HG02588 (cell line): ENCODE measurements at regions not wholly inside any gene's neighbourhood (a gene's known extent, or its start where the extent isn't known, plus 50 kb on each side); places are given as distances from the start of the nearest gene placed in this dataset.
"Not testable (repeated sequence)": the region's sequence is repeated elsewhere in the genome, so short reads cannot be mapped to it uniquely, and the experiment has no call there.

ENCODE experiments used
- ATAC-seq: cut with Tn5 transposase; IDR thresholded peaks from one replicate; pipeline ENCODE4 v1.9.1; 2021; ENCODE audit warnings: mild to moderate bottlenecking, moderate library complexity; ENCODE audit not compliant: unreplicated experiment

- ATAC-seq = no peak
Measured at GRCh38 chr14:49946320-49947141, 53.6 kb downstream of the ARF6 start.

- ATAC-seq = no peak
Measured at GRCh38 chr14:49947506-49947905, 54.6 kb downstream of the ARF6 start.

GRCh38 chr14:49950275-49951228 lies 57.7 kb downstream of the ARF6 start:
- ATAC-seq = no peak

- no peak for ATAC-seq
Measured at GRCh38 chr14:49951229-49951607, 58.3 kb downstream of the ARF6 start.

GRCh38 chr14:49951691-49952345 lies 58.9 kb downstream of the ARF6 start:
- ATAC-seq = no peak

GRCh38 chr14:49953196-49953595 lies 60.3 kb downstream of the ARF6 start:
- ATAC-seq = no peak

GRCh38 chr14:49954171-49954631 lies 61.3 kb downstream of the ARF6 start:
- ATAC-seq = no peak

- ATAC-seq = no peak
Measured at GRCh38 chr14:49955024-49955423, 62.1 kb downstream of the ARF6 start.

GRCh38 chr14:49957089-49957852 lies 64.4 kb downstream of the ARF6 start:
- ATAC-seq = no peak

GRCh38 chr14:49959822-49960408 lies 67.0 kb downstream of the ARF6 start:
- ATAC-seq = no peak

GRCh38 chr14:49960453-49960852 lies 67.6 kb downstream of the ARF6 start:
- ATAC-seq = no peak

- no peak for ATAC-seq
Measured at GRCh38 chr14:49961270-49962222, 68.7 kb downstream of the ARF6 start.

GRCh38 chr14:49962621-49963020 lies 69.7 kb downstream of the ARF6 start:
- peak; percentile 52 for ATAC-seq

- ATAC-seq = not testable (repeated sequence)
Measured at GRCh38 chr14:49965068-49965651, 72.3 kb downstream of the ARF6 start.

- no peak for ATAC-seq
Measured at GRCh38 chr14:49966304-49966809, 73.5 kb downstream of the ARF6 start.

- ATAC-seq = no peak
Measured at GRCh38 chr14:49966971-49967630, 74.2 kb downstream of the ARF6 start.

GRCh38 chr14:49969961-49970360 lies 77.1 kb downstream of the ARF6 start:
- ATAC-seq = no peak
